Islet of Langerhans (tissue), 1 donor: ENCODE measurements at regions not wholly inside any gene's neighbourhood (a gene's known extent, or its start where the extent isn't known, plus 50 kb on each side); places are given as distances from the start of the nearest gene placed in this dataset.

ENCODE experiments used
- FAIRE-seq: peaks from one replicate; lab custom pipeline; 2011; peaks lifted over from hg19 to GRCh38; lab: Jason Lieb, UNC

GRCh38 chr5:166382031-166382430 lies 1909.4 kb upstream of the WWC1 start:
- no peak for FAIRE-seq

- no peak for FAIRE-seq
These were observed 1893.3 kb upstream of the WWC1 start for GRCh38 chr5:166398131-166398530.

GRCh38 chr5:166399781-166400180 lies 1891.7 kb upstream of the WWC1 start:
- no peak for FAIRE-seq

GRCh38 chr5:166401391-166401790 lies 1890.1 kb upstream of the WWC1 start:
- no peak for FAIRE-seq

- no peak for FAIRE-seq
These were observed 1879.3 kb upstream of the WWC1 start for GRCh38 chr5:166412191-166412590.

- FAIRE-seq: no peak
These were observed 1864.2 kb upstream of the WWC1 start for GRCh38 chr5:166427211-166427610.

- FAIRE-seq: no peak
These were observed 1863.1 kb upstream of the WWC1 start for GRCh38 chr5:166428264-166428803.

GRCh38 chr5:166430491-166431319 lies 1860.7 kb upstream of the WWC1 start:
- no peak for FAIRE-seq

- no peak for FAIRE-seq
These were observed 1860.0 kb upstream of the WWC1 start for GRCh38 chr5:166431456-166431855.

- no peak for FAIRE-seq
These were observed 1857.8 kb upstream of the WWC1 start for GRCh38 chr5:166433679-166434078.

GRCh38 chr5:166436872-166437271 lies 1854.6 kb upstream of the WWC1 start:
- no peak for FAIRE-seq

GRCh38 chr5:166486348-166486747 lies 1805.1 kb upstream of the WWC1 start:
- no peak for FAIRE-seq

- no peak for FAIRE-seq
These were observed 1802.9 kb upstream of the WWC1 start for GRCh38 chr5:166488560-166488959.

GRCh38 chr5:166493040-166493439 lies 1798.4 kb upstream of the WWC1 start:
- FAIRE-seq: no peak

GRCh38 chr5:166493612-166494011 lies 1797.8 kb upstream of the WWC1 start:
- FAIRE-seq: no peak

- FAIRE-seq: no peak
These were observed 1793.8 kb upstream of the WWC1 start for GRCh38 chr5:166497496-166498104.

GRCh38 chr5:166499447-166500240 lies 1791.8 kb upstream of the WWC1 start:
- FAIRE-seq: no peak

- no peak for FAIRE-seq
These were observed 1787.9 kb upstream of the WWC1 start for GRCh38 chr5:166503506-166503905.

- peak; percentile 36 for FAIRE-seq
These were observed 1786.4 kb upstream of the WWC1 start for GRCh38 chr5:166505067-166505466.

- no peak for FAIRE-seq
These were observed 1785.9 kb upstream of the WWC1 start for GRCh38 chr5:166505544-166505943.

GRCh38 chr5:166507810-166508425 lies 1783.5 kb upstream of the WWC1 start:
- no peak for FAIRE-seq

GRCh38 chr5:166509085-166509484 lies 1782.4 kb upstream of the WWC1 start:
- no peak for FAIRE-seq
